ENCODE measurements at regions not wholly inside any gene's neighbourhood (a gene's known extent, or its start where the extent isn't known, plus 50 kb on each side); places are given as distances from the start of the nearest gene placed in this dataset.

GRCh38 chr5:103668281-103668680 is 105.7 kb upstream of the NUDT12 start:
- DNase-seq (ENCODE audit: low spot score): no peak

GRCh38 chr5:103667068-103667467 is 104.5 kb upstream of the NUDT12 start:
- no peak for DNase-seq (ENCODE audit: low spot score)

- DNase-seq (ENCODE audit: low spot score): no peak
These were observed 94.7 kb upstream of the NUDT12 start for GRCh38 chr5:103657301-103657700.

GRCh38 chr5:103648086-103648485 is 85.5 kb upstream of the NUDT12 start:
- DNase-seq (ENCODE audit: low spot score): no peak

- no peak for DNase-seq (ENCODE audit: low spot score)
These were observed 84.4 kb upstream of the NUDT12 start for GRCh38 chr5:103646698-103647614.

GRCh38 chr5:103645816-103646215 is 83.2 kb upstream of the NUDT12 start:
- DNase-seq (ENCODE audit: low spot score): no peak

- DNase-seq (ENCODE audit: low spot score): no peak
These were observed 76.4 kb upstream of the NUDT12 start for GRCh38 chr5:103638979-103639378.

GRCh38 chr5:103624675-103625074 is 62.1 kb upstream of the NUDT12 start:
- DNase-seq (ENCODE audit: low spot score): no peak

GRCh38 chr5:103624035-103624480 is 61.5 kb upstream of the NUDT12 start:
- DNase-seq (ENCODE audit: low spot score): no peak

GRCh38 chr5:103623425-103623824 is 60.8 kb upstream of the NUDT12 start:
- DNase-seq (ENCODE audit: low spot score): no peak

GRCh38 chr5:103621548-103621930 is 59.0 kb upstream of the NUDT12 start:
- DNase-seq (ENCODE audit: low spot score): no peak

GRCh38 chr5:103620851-103621547 is 58.4 kb upstream of the NUDT12 start:
- no peak for DNase-seq (ENCODE audit: low spot score)

GRCh38 chr5:103617913-103618312 is 55.3 kb upstream of the NUDT12 start:
- no peak for DNase-seq (ENCODE audit: low spot score)

- no peak for DNase-seq (ENCODE audit: low spot score)
These were observed 54.5 kb upstream of the NUDT12 start for GRCh38 chr5:103617090-103617489.

GRCh38 chr5:103612545-103612944 is 50.0 kb upstream of the NUDT12 start:
- no peak for DNase-seq (ENCODE audit: low spot score)
